ENCODE measurements at regions not wholly inside any gene's neighbourhood (a gene's known extent, or its start where the extent isn't known, plus 50 kb on each side); places are given as distances from the start of the nearest gene placed in this dataset.
"Not testable (repeated sequence)": the region's sequence is repeated elsewhere in the genome, so short reads cannot be mapped to it uniquely, and the experiment has no call there.

GRCh38 chr3:35295906-35296305, 343.4 kb upstream of the ARPP21 start:
- no peak for DNase-seq (ENCODE audit: low read depth)
- TF ChIP-seq CTCF (IDR thresholded peaks at IDR 0.05; ENCODE audit: low read length, missing control alignments) = no peak

GRCh38 chr3:35296533-35296932, 342.8 kb upstream of the ARPP21 start:
- peak; percentile 15 for DNase-seq (ENCODE audit: low read depth)

More at GRCh38 chr3:35295906-35296305, 343.4 kb upstream of the ARPP21 start:
- no peak overlapping the region for H3K4me3 ChIP-seq (replicated peaks; ENCODE audit: low read depth, low read length)

GRCh38 chr3:35296944-35297343, 342.4 kb upstream of the ARPP21 start:
- DNase-seq (ENCODE audit: low read depth); H3K4me3 ChIP-seq (replicated peaks; ENCODE audit: low read depth, low read length): not testable (repeated sequence)

More at GRCh38 chr3:35296533-35296932, 342.8 kb upstream of the ARPP21 start:
- no peak for TF ChIP-seq CTCF (IDR thresholded peaks at IDR 0.05; ENCODE audit: low read length, missing control alignments)
- H3K4me3 ChIP-seq (replicated peaks; ENCODE audit: low read depth, low read length) = no peak overlapping the region

GRCh38 chr3:35305406-35305805, 333.9 kb upstream of the ARPP21 start:
- no peak for TF ChIP-seq CTCF (IDR thresholded peaks at IDR 0.05; ENCODE audit: low read length, missing control alignments)
- no peak for DNase-seq (ENCODE audit: low read depth)
- H3K4me3 ChIP-seq (replicated peaks; ENCODE audit: low read depth, low read length) = no peak overlapping the region

GRCh38 chr3:35307296-35307695, 332.0 kb upstream of the ARPP21 start:
- no peak overlapping the region for H3K4me3 ChIP-seq (replicated peaks; ENCODE audit: low read depth, low read length)
- DNase-seq (ENCODE audit: low read depth) = no peak
- no peak for TF ChIP-seq CTCF (IDR thresholded peaks at IDR 0.05; ENCODE audit: low read length, missing control alignments)

GRCh38 chr3:35316841-35317240, 322.5 kb upstream of the ARPP21 start:
- not testable (repeated sequence) for H3K4me3 ChIP-seq (replicated peaks; ENCODE audit: low read depth, low read length); DNase-seq (ENCODE audit: low read depth)

GRCh38 chr3:35320646-35321407, 318.5 kb upstream of the ARPP21 start:
- no peak overlapping the region for H3K4me3 ChIP-seq (replicated peaks; ENCODE audit: low read depth, low read length)
- TF ChIP-seq CTCF (IDR thresholded peaks at IDR 0.05; ENCODE audit: low read length, missing control alignments) = no peak
- DNase-seq (ENCODE audit: low read depth) = no peak

- H3K4me3 ChIP-seq (replicated peaks; ENCODE audit: low read depth, low read length) = no peak overlapping the region
- no peak for TF ChIP-seq CTCF (IDR thresholded peaks at IDR 0.05; ENCODE audit: low read length, missing control alignments)
- peak; percentile 85 for DNase-seq (ENCODE audit: low read depth)
These were observed 317.3 kb upstream of the ARPP21 start for GRCh38 chr3:35322070-35322469.

Measured in fibroblast of pulmonary artery (primary cell).